Urinary bladder (tissue), 3 donors: ENCODE measurements at regions not wholly inside any gene's neighbourhood (a gene's known extent, or its start where the extent isn't known, plus 50 kb on each side); places are given as distances from the start of the nearest gene placed in this dataset.

Experiments used
- DNase-seq: peaks from one replicate; pipeline ENCODE4 v3.0.0-alpha.2; 2015; ENCODE audit errors: extremely low spot score
- H3K27ac ChIP-seq: one replicate; pipeline ENCODE4 v1.5.1; 2013; ENCODE audit warnings: low read depth, mild to moderate bottlenecking, moderate library complexity
- H3K36me3 ChIP-seq: one replicate; pipeline ENCODE4 v1.6.1; 2013; ENCODE audit warnings: mild to moderate bottlenecking, moderate library complexity; ENCODE audit not compliant: insufficient read depth
- H3K4me1 ChIP-seq: one replicate; pipeline ENCODE4 v1.6.1; 2013; ENCODE audit warnings: mild to moderate bottlenecking, moderate library complexity; ENCODE audit not compliant: insufficient read depth
- H3K4me3 ChIP-seq: one replicate; pipeline ENCODE4 v1.5.1; 2013; ENCODE audit warnings: low read depth, low read length
- WGBS: extraction: QIAGEN DNeasy Blood & Tissue Kit; methylation state at CpG from one replicate; pipeline ENCODE4 v1.1.7; 2013; 5-methylcytosine and 5-hydroxymethylcytosine counted together
- donor health status: healthy with polysubstance abuse.
- donor health status: healthy.

- Histone ChIP-seq H3K4me3 (no peak overlapping the region), H3K4me1 (no peaks in the 10 kb centered on the region), H3K27ac (no peak overlapping the region), H3K36me3 (no peaks in the 10 kb centered on the region)
- no peak for DNase-seq
- 68% methylated on average over 6 of the region's 6 CpGs for WGBS
Observed at GRCh38 chr20:51237278-51237677, 214.4 kb upstream of the KCNG1 start.

GRCh38 chr20:51236421-51236820 lies 213.5 kb upstream of the KCNG1 start:
- Histone ChIP-seq H3K36me3 (no peaks in the 10 kb centered on the region), H3K4me3 (no peak overlapping the region), H3K4me1 (no peaks in the 10 kb centered on the region), H3K27ac (no peak overlapping the region)
- 88% methylated on average over 2 of the region's 2 CpGs for WGBS
- DNase-seq = no peak

DNA sequence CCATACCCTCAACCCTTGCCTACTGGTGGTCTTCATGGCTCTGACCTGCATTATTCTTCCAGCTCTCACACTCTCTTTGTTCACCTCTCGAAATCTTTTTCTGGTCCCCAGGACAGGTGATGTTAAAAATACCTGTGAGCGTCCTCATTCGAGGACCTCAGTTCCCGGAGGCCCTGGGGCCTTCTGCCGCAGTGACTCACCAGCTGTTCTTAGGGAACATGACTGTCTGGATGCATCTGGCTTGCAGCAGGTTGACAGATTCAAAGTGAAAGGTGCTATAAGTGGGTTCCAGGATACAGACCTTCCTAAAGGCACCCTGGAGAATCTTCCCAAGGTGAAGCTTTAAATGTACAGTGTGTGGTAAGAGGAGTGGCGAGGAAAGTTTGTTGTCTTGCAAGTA lies 210.4 kb upstream of the KCNG1 start:
- Histone ChIP-seq H3K4me3 (no peak overlapping the region), H3K27ac (no peak overlapping the region), H3K4me1 (no peaks in the 10 kb centered on the region), H3K36me3 (no peaks in the 10 kb centered on the region)
- 91% methylated on average over 6 of the region's 6 CpGs for WGBS
- DNase-seq = no peak

DNA sequence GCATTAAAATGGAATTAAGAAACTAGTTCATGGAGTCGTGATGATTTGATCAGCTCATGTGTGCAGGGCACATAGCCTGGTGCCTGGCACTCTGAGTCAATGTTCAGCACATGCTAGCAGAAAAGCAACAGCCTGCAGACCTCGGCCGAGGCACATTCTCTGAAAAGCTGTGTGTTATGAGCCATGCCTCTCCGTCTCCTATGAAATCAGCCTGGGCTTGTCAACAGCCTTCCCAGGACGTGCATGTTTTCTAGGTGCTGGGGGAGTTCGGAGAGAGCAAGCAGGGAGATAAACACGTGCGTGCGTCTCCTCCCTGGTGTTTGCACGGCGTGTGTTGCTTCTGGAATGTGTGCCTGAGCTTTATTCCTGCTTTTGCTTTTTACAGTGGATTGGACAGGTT lies 207.8 kb upstream of the KCNG1 start:
- WGBS = 38% methylated on average over 11 of the region's 11 CpGs
- Histone ChIP-seq H3K27ac (no peak overlapping the region), H3K4me1 (no peaks in the 10 kb centered on the region), H3K4me3 (no peak overlapping the region), H3K36me3 (no peaks in the 10 kb centered on the region)
- no peak for DNase-seq

DNA sequence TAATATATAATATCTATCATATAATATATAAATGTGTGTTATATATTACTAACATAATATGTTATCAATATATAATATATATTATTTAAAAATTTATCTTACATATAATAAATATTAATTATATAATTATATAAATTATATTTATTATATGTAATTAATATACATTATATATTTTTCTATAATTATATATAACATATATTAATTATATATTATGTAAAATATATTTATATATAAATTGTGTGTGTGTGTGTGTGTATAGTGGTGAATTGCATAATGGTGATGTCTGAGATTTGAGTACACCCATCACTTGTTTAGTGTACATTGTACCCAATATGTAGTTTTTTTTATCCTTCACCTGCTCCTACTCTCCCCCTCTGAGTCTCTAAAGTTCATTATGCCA lies 205.9 kb upstream of the KCNG1 start:
- Histone ChIP-seq H3K4me3 (no peak overlapping the region), H3K4me1 (no peaks in the 10 kb centered on the region), H3K36me3 (no peaks in the 10 kb centered on the region), H3K27ac (no peak overlapping the region)
- no peak for DNase-seq

- 85% methylated on average over 3 of the region's 3 CpGs for WGBS
- H3K4me1 ChIP-seq = no peaks in the 10 kb centered on the region
- H3K4me3 ChIP-seq = no peak overlapping the region
- H3K36me3 ChIP-seq = no peaks in the 10 kb centered on the region
- no peak for DNase-seq
- no peak overlapping the region for H3K27ac ChIP-seq
Observed at GRCh38 chr20:51227744-51228143, 204.8 kb upstream of the KCNG1 start.

DNA sequence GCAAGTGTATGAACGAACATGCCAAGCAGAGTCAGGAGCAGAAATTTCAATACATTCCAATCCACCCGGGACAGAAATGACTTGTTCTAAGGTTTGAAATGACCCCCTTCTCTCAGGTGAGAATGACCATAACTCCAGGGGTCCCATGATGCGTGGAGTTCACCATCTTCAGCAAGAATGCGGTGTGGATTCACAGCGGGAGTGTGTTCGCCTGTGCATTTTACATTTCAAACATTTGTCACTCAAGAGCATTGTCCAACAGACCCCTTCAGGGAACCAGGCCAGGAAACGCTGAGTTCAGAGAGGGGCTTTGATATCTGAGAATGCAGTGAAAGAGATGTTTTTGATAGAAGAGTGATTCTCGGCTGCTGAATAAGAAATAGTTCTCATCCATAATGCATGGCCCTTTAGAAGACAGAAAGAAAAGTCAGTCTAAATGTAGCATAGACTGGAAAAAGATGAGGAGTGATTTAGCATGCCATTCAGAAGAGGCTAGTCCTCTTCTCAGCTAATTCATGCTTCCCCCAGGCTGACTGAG lies 200.3 kb upstream of the KCNG1 start:
- Histone ChIP-seq H3K36me3 (no peaks in the 10 kb centered on the region), H3K4me3 (no peak overlapping the region), H3K27ac (no peak overlapping the region), H3K4me1 (no peaks in the 10 kb centered on the region)
- 50% methylated on average over 8 of the region's 8 CpGs for WGBS
- no peak for DNase-seq

DNA sequence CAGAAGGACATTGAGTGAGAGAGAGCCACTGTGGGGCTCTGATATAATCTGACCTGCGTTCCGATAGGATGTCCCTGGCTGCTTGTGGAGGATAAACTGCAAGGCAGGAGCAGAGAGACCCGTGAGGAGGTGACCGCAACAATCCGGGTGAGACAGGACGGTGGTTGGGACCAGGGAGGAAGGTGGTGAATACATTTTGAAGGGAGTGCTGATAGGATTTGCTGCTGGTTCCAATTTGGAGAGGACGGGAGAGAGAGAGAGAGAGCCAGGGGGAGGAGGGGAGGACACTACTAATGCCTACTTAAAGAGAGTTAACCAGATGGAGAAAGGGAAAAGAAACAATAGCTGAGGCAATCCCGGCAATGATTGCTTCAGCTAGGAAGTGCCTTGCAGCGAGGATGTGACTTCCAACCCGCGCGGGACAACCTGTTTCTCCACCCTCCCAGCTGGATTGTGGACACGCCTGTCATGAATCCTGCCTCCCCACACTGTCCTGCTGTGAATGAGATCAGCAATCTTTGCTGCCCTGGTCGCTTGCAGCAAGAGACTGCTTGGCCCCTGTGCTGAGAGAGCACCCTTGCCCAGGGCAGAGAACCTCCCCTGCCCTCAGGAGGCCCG lies 199.0 kb upstream of the KCNG1 start:
- WGBS = 27% methylated on average over 15 of the region's 15 CpGs
- no peak overlapping the region for H3K27ac ChIP-seq

GRCh38 chr20:51221103-51221502 lies 198.2 kb upstream of the KCNG1 start:
- Histone ChIP-seq H3K27ac (no peak overlapping the region), H3K4me3 (no peak overlapping the region), H3K36me3 (no peaks in the 10 kb centered on the region), H3K4me1 (no peaks in the 10 kb centered on the region)
- WGBS = 93% methylated on average over 4 of the region's 4 CpGs
- no peak for DNase-seq

More for the DNA sequence above, 199.0 kb upstream of the KCNG1 start:
- Histone ChIP-seq H3K36me3 (no peaks in the 10 kb centered on the region), H3K4me1 (no peaks in the 10 kb centered on the region), H3K4me3 (no peak overlapping the region)
- DNase-seq = no peak

DNA sequence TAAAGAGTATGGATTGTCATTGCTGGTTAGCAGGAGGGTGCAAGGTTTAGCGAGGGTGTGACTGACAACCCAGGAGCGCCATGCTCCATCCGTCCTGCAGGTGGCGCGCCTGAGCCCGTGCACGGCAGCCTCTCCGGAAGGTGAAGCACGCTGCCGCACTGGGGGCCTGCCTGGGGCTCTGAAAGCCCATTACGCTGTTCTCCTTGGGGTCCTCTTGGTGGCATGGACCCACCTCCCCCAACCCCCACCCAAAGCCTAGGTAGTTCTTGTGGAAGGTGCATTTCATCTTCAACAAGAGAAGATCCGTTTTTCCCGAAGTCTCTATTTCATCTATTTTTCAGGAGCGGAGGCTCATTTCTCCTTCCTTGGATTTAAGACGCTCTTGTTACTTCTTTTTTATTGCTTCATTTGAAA lies 197.4 kb upstream of the KCNG1 start:
- DNase-seq = no peak
- no peak overlapping the region for H3K4me3 ChIP-seq
- WGBS = 21% methylated on average over 15 of the region's 15 CpGs

GRCh38 chr20:51219544-51219943 lies 196.6 kb upstream of the KCNG1 start:
- 100% methylated on average over 1 of the region's 1 CpG for WGBS
- DNase-seq = no peak
- H3K4me3 ChIP-seq = no peak overlapping the region
- no peak overlapping the region for H3K27ac ChIP-seq
- H3K36me3 ChIP-seq = no peaks in the 10 kb centered on the region
- H3K4me1 ChIP-seq = no peaks in the 10 kb centered on the region

More for the DNA sequence above, 197.4 kb upstream of the KCNG1 start:
- no peaks in the 10 kb centered on the region for H3K36me3 ChIP-seq
- H3K4me1 ChIP-seq = no peaks in the 10 kb centered on the region
- H3K27ac ChIP-seq = no peak overlapping the region

DNA sequence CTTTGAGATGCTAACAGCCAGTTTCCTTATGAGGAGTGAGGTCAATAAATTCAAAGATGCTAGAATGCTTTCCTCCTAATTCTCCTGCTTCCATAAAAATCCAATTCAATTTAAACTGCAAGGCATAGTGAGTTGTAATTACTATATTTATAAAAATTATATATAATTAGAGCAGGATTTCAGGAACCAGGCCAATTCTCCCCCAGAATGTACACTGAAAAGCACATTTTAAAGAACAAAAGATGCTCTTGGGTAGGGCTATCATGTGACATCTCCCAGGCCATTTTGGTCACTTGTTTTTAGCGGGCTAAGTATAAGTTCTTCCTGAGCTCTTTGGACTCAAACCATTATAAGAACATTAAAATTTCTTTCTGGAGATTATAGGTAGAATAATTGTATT lies 195.7 kb upstream of the KCNG1 start:
- H3K36me3 ChIP-seq = no peaks in the 10 kb centered on the region
- no peak overlapping the region for H3K27ac ChIP-seq
- H3K4me1 ChIP-seq = no peaks in the 10 kb centered on the region
- WGBS = 85% methylated on average over 1 of the region's 1 CpG
- DNase-seq = no peak
- H3K4me3 ChIP-seq = no peak overlapping the region

DNA sequence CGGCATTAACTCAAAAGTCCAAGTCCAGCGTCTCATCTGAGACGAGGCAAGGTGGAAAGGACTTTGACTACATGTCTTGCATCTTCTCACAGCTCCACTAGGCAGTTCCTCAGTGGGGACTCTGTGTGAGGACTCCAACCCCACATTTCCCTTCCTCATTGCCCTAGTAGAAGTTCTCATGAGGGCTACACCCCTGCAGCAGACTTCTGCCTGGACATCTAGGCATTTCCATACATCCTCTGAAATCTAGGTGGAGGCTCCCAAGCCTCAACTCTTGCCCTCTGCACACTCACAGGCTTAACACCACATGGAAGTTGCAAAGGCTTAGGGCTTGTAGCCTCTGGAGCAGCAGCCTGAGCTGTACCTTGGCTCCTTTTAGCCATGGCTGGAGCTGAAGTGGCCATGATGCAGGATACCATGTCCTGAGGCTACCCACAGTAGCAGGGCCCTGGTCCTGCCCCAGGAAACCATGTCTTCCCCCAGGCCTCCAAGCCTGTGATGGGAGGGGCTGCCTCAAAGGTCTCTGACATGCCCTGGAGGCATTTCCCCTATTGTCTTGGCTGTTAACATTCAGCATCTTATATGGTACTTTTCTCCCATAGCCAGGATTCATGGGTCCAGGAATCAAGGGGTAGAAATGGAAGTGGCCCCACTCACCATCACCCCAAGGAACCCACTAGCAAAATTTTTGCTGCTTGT lies 194.6 kb upstream of the KCNG1 start:
- no peak overlapping the region for H3K27ac ChIP-seq
- 96% methylated on average over 3 of the region's 3 CpGs for WGBS
- DNase-seq = no peak
- H3K4me1 ChIP-seq = no peaks in the 10 kb centered on the region
- H3K4me3 ChIP-seq = no peak overlapping the region
- no peaks in the 10 kb centered on the region for H3K36me3 ChIP-seq

GRCh38 chr20:51216850-51217249 lies 193.9 kb upstream of the KCNG1 start:
- no peaks in the 10 kb centered on the region for H3K36me3 ChIP-seq
- DNase-seq = no peak
- WGBS = 77% methylated on average over 3 of the region's 3 CpGs

More at GRCh38 chr20:51216850-51217249, 193.9 kb upstream of the KCNG1 start:
- H3K27ac ChIP-seq = no peak overlapping the region
- no peaks in the 10 kb centered on the region for H3K4me1 ChIP-seq
- H3K4me3 ChIP-seq = no peak overlapping the region
